ENCODE measurements at regions not wholly inside any gene's neighbourhood (a gene's known extent, or its start where the extent isn't known, plus 50 kb on each side); places are given as distances from the start of the nearest gene placed in this dataset.
A peak's percentile ranks its signal among the peaks of the same experiment; 100 is the strongest.

DNA sequence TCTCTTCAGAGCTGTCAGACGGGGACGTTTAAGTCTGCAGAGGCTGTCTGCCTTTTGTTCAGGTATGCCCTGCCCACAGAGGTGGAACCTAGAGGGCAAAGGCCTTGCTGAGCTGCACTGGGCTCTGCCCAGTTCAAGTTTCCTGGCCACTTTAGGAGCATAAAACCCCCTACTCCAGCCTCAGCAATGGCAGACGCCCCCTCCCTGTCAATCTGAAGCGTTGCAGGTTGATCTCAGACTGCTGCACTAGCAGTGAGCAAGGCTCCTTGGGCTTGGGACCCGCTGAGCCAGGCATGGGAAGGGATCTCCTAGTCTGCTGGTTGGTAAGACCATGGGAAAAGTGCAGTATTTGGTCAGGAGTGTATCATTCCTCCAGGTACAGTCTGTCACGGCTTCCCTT is 66.6 kb upstream of the TP53I11 start:
- H3K27me3 ChIP-seq, result no peaks in the 10 kb centered on the region
- DNase-seq (no peak), ATAC-seq (no peak)
- H3K36me3 ChIP-seq, result no peaks in the 10 kb centered on the region
- intact Hi-C loops (cut with DNase I), result no loop called here
- 70 to 79% methylated on average over 6 of the region's 6 CpGs for WGBS, 2 donors
- no peak for TF ChIP-seq CTCF (IDR thresholded peaks at IDR 0.05)
- H3K9me3 ChIP-seq, result peaks cover 0 to 34% (median 3%) of the 10 kb centered on the region in 11 donors
- no peak overlapping the region for H3K27ac ChIP-seq
- H3K4me3 ChIP-seq, result no peak overlapping the region
- peaks cover 10 to 26% (median 21%) of the 10 kb centered on the region in 9 donors for H3K4me1 ChIP-seq

DNA sequence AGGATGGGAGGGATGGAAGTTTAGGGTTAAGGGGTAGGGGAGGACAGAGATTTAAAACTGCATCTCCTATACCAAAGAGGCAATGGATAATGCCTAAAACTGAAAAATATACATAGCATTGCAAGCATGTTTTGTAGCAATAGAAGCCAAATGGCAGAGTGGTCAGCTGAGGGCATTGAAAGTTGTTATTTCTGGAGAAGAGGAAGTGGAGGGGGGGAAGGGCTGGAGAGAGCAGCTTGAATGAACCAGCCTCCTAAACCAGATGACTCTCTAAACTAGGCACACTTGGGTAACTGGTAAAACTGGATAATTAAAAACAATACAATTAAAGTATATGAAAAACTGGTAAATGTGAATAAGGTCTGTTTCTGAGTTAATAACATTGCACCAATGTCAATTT is 70.3 kb upstream of the TP53I11 start:
- intact Hi-C loops (cut with DNase I), result loop anchor here in 5 of 10 donors (5.0 to 10.0 kb wide), 3 partner anchors 66 to 74 kb away; partner anchors contain the start of gene TP53I11 (in 4 of the 5)
- Histone ChIP-seq H3K27me3 (no peaks in the 10 kb centered on the region), H3K4me1 (peaks cover 10 to 57% (median 37%) of the 10 kb centered on the region in 9 donors), H3K36me3 (no peaks in the 10 kb centered on the region), H3K4me3 (no peak overlapping the region), H3K9me3 (peaks cover 0 to under 1% (median 0%) of the 10 kb centered on the region in 11 donors), H3K27ac (peak overlapping the region in 7 of 10 donors; percentile 14 to 83 (median 60))
- ATAC-seq (peak in 6 of 8 donors; percentile 27 to 46 (median 40)), DNase-seq (peak in 1 of 2 donors; percentile 49)
- no peak for TF ChIP-seq CTCF (IDR thresholded peaks at IDR 0.05)

DNA sequence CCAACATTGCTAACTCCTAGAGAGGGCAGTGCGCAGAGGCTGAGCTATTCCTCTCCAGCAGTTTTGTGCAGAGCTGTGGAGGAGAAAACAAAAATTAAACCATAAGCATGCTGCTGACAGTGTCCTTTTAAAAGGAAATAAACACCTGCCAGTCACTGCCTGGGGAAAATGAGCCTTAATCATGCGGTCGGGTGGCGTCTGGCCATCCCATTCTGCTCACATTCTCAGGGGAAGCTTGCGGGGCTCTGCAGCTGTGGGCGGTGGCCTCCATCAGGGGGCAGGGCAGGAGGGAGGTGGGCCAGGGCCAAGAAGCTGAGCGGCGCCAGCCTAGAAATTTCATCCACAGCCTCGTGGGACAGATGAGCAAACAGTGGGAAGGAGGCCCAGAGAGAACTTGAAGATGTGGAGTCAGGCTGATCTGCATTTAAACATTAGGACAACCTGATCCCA is 71.0 kb upstream of the TP53I11 start:
- Histone ChIP-seq H3K36me3 (no peaks in the 10 kb centered on the region), H3K9me3 (no peaks in the 10 kb centered on the region), H3K27ac (peak overlapping the region in 9 of 10 donors; percentile 14 to 83 (median 59)), H3K4me1 (peaks cover 10 to 64% (median 44%) of the 10 kb centered on the region in 9 donors), H3K27me3 (no peaks in the 10 kb centered on the region), H3K4me3 (no peak overlapping the region)
- peak; percentile 79 to 83 for DNase-seq
- intact Hi-C loops (cut with DNase I), result loop anchor here in 5 of 10 donors (5.0 to 10.0 kb wide), 3 partner anchors 67 to 74 kb away; partner anchors contain the start of gene TP53I11 (in 4 of the 5)
- peak in 4 of 9 donors; percentile 18 to 38 (median 26) for TF ChIP-seq CTCF (IDR thresholded peaks at IDR 0.05)
- ATAC-seq, result peak; percentile 63 to 88 (median 76)
- WGBS, 2 donors, result 23 to 28% methylated on average over 9 of the region's 9 CpGs

GRCh38 chr11:45022294-45023064 is 71.8 kb upstream of the TP53I11 start:
- Histone ChIP-seq H3K4me1 (peaks cover 10 to 69% (median 49%) of the 10 kb centered on the region in 9 donors), H3K27me3 (no peaks in the 10 kb centered on the region), H3K27ac (peak overlapping the region in 8 of 10 donors; percentile 2 to 83 (median 60)), H3K36me3 (no peaks in the 10 kb centered on the region), H3K9me3 (no peaks in the 10 kb centered on the region), H3K4me3 (no peak overlapping the region)
- no peak for DNase-seq
- TF ChIP-seq CTCF (IDR thresholded peaks at IDR 0.05), result no peak
- 74 to 75% methylated on average over 9 of the region's 9 CpGs for WGBS, 2 donors
- intact Hi-C loops (cut with DNase I), result loop anchor here in 5 of 10 donors (5.0 to 10.0 kb wide), 3 partner anchors 68 to 75 kb away; partner anchors contain the start of gene TP53I11 (in 4 of the 5)
- peak in 2 of 8 donors; percentile 16 to 29 for ATAC-seq
